ENCODE measurements at regions not wholly inside any gene's neighbourhood (a gene's known extent, or its start where the extent isn't known, plus 50 kb on each side); places are given as distances from the start of the nearest gene placed in this dataset.

DNA sequence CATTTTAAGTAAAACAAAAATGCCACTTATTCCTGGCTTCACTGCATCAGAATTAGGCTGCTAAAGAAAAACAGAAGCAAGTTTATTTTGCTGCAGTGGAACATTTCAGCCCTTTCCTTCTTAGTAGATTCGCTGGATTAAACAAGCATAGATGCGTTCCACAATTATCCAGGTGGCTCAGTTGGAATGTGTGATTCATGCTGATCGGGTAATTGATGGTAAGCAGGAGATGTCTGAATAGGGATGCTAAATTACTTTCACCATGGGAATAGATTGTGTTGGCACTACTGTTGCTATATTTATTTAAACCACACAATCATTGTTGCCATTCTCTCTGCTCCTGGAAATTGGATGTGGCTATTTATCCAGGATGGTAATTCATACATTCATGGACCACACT lies 440.1 kb upstream of the DDI1 start:
- Histone ChIP-seq H3K27me3 (ENCODE audit: control insufficient read depth, insufficient read depth, low read length) (no peaks in the 10 kb centered on the region), H3K36me3 (ENCODE audit: control insufficient read depth, insufficient read depth, low read length) (no peaks in the 10 kb centered on the region), H3K4me3 (ENCODE audit: low read depth, low read length) (no peak overlapping the region)
- TF ChIP-seq CTCF (IDR thresholded peaks at IDR 0.05; ENCODE audit: insufficient read depth, low read length, poor library complexity, severe bottlenecking), result no peak
- no peak for DNase-seq (ENCODE audit: low read depth)

DNA sequence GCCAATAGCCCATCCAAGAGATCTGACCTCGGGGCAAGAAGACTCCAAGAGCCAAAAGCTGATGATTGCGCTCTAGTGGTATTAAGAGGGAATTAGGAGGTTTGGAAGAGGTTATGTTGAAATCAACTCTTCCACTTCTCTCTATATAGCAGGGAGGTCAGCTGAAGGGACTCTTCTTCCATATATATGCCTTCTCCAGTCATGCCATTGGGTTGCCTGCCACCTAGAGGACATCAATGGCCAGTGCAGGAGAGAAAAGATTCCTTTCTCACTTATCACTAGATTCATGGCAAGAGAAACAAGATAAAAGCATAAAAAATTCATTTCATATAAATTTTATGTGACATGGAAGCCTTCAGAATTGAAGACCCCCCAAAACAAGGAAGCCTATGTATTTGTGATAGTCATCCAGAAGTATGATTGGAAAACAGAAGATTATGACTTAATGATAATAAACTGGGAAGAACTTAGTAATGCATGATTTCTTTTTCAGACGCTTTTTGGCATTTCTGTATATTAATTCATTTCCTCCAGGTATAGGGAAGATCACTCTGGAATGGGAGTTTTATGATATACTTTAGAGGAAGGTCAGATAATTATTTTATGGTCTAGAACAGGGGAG lies 435.1 kb upstream of the DDI1 start:
- no peak for DNase-seq (ENCODE audit: low read depth)
- TF ChIP-seq CTCF (IDR thresholded peaks at IDR 0.05; ENCODE audit: insufficient read depth, low read length, poor library complexity, severe bottlenecking), result peak; percentile 97

GRCh38 chr11:103602840-103603239 lies 433.6 kb upstream of the DDI1 start:
- H3K4me3 ChIP-seq (ENCODE audit: low read depth, low read length), result no peak overlapping the region
- H3K27me3 ChIP-seq (ENCODE audit: control insufficient read depth, insufficient read depth, low read length), result no peaks in the 10 kb centered on the region
- DNase-seq (ENCODE audit: low read depth), result no peak
- TF ChIP-seq CTCF (IDR thresholded peaks at IDR 0.05; ENCODE audit: insufficient read depth, low read length, poor library complexity, severe bottlenecking), result no peak
- no peaks in the 10 kb centered on the region for H3K36me3 ChIP-seq (ENCODE audit: control insufficient read depth, insufficient read depth, low read length)

More for the DNA sequence above, 435.1 kb upstream of the DDI1 start:
- H3K27me3 ChIP-seq (ENCODE audit: control insufficient read depth, insufficient read depth, low read length), result no peaks in the 10 kb centered on the region
- H3K4me3 ChIP-seq (ENCODE audit: low read depth, low read length), result no peak overlapping the region
- H3K36me3 ChIP-seq (ENCODE audit: control insufficient read depth, insufficient read depth, low read length), result no peaks in the 10 kb centered on the region

- Histone ChIP-seq H3K4me3 (ENCODE audit: low read depth, low read length) (no peak overlapping the region), H3K27me3 (ENCODE audit: control insufficient read depth, insufficient read depth, low read length) (no peaks in the 10 kb centered on the region), H3K36me3 (ENCODE audit: control insufficient read depth, insufficient read depth, low read length) (no peaks in the 10 kb centered on the region)
- DNase-seq (ENCODE audit: low read depth), result no peak
- TF ChIP-seq CTCF (IDR thresholded peaks at IDR 0.05; ENCODE audit: insufficient read depth, low read length, poor library complexity, severe bottlenecking), result no peak
Observed at GRCh38 chr11:103604310-103604709, 432.1 kb upstream of the DDI1 start.

DNA sequence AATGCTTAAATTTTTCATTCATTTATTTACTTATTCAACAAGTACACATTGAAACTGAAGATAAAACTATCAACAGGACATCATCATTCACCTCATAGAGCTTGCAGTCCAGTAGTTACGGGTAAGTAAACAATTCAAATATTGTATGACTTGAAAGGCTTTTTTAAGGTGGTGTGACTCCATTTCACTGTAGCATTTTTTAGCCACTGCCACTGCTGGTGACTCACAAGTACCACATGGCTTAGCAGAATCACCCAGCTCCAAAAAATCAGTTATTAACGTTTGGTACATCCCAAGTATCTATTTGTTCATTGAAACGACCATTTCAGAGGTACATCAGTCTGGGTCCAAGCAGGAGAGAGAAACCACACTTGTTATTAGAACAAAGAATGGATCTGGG lies 427.9 kb upstream of the DDI1 start:
- no peaks in the 10 kb centered on the region for H3K27me3 ChIP-seq (ENCODE audit: control insufficient read depth, insufficient read depth, low read length)
- H3K4me3 ChIP-seq (ENCODE audit: low read depth, low read length), result no peak overlapping the region
- DNase-seq (ENCODE audit: low read depth), result no peak
- no peak for TF ChIP-seq CTCF (IDR thresholded peaks at IDR 0.05; ENCODE audit: insufficient read depth, low read length, poor library complexity, severe bottlenecking)
- no peaks in the 10 kb centered on the region for H3K36me3 ChIP-seq (ENCODE audit: control insufficient read depth, insufficient read depth, low read length)
